Panc1 (cell line): ENCODE measurements at regions not wholly inside any gene's neighbourhood (a gene's known extent, or its start where the extent isn't known, plus 50 kb on each side); places are given as distances from the start of the nearest gene placed in this dataset.

Experiments used
- ATAC-seq: fragments of 200-7000 bp; cut with Tn5 transposase; 2 replicates; pipeline ENCODE4 v1.9.1; 2020; ENCODE audit warnings: mild to moderate bottlenecking, moderate library complexity
- BruUV-seq: library from RNA; stranded (reverse); fragments of 400-500 nt; replicated peaks from 2 replicates; lab custom pipeline; 2021; lab: Mats Ljungman, UMichigan
- CTCF ChIA-PET: fragments of 300-600 bp; sonication (Branson Sonifier 250); formaldehyde crosslinking; loops from one replicate; lab custom pipeline; 2022; ENCODE audit warnings: antibody characterized with exemption; lab: Charles Lee
- POLR2A ChIA-PET: fragments of 300-600 bp; sonication (Branson Sonifier 250); formaldehyde crosslinking; loops from one replicate; lab custom pipeline; 2022; ENCODE audit warnings: antibody characterized with exemption; lab: Charles Lee
- DNase-seq: peaks from one replicate; pipeline ENCODE4 v3.0.0-alpha.2; 2010; ENCODE audit warnings: low read depth, low spot score
- H3K27ac ChIP-seq: 2 replicates; pipeline ENCODE4 v1.5.1; 2011; ENCODE audit warnings: mild to moderate bottlenecking, low read length, inconsistent platforms
- H3K27me3 ChIP-seq: fragments of 200-500 bp; sonication (Bioruptor generic); 2 replicates; pipeline ENCODE4 v1.6.0; 2014; ENCODE audit warnings: low read length, inconsistent platforms; ENCODE audit not compliant: control insufficient read depth, insufficient read depth
- H3K36me3 ChIP-seq: fragments of 200-500 bp; sonication (Bioruptor generic); 2 replicates; pipeline ENCODE4 v1.5.1; 2014; ENCODE audit warnings: inconsistent platforms, mild to moderate bottlenecking, low read length, moderate library complexity; ENCODE audit not compliant: control insufficient read depth, insufficient read depth
- H3K4me1 ChIP-seq: 2 replicates; pipeline ENCODE4 v1.5.1; 2011; ENCODE audit warnings: inconsistent platforms, mild to moderate bottlenecking, low read length, moderate library complexity; ENCODE audit not compliant: control insufficient read depth, insufficient read depth
- H3K4me3 ChIP-seq, 2 experiments: 2 replicates each; pipeline ENCODE4 v1.5.1; 2011 to 2012; ENCODE audit warnings: low read depth in 2 of 2, low read length in 2 of 2, mild to moderate bottlenecking in 2 of 2, inconsistent platforms in 1 of 2, moderate library complexity in 1 of 2
- H3K9me3 ChIP-seq: fragments of 200-500 bp; sonication (Bioruptor generic); 2 replicates; pipeline ENCODE4 v1.5.1; 2014; ENCODE audit warnings: low read depth, mild to moderate bottlenecking, inconsistent platforms, low read length, moderate library complexity; ENCODE audit not compliant: control insufficient read depth, insufficient read depth
- CTCF ChIP-seq: fragments of 450-650 bp; IDR thresholded peaks from 2 replicates; pipeline ENCODE4 v1.5.1; 2017; ENCODE audit warnings: mild to moderate bottlenecking
- POLR2AphosphoS5 ChIP-seq: IDR thresholded peaks from 2 replicates; pipeline ENCODE4 v1.6.1; 2012; ENCODE audit warnings: mild to moderate bottlenecking, low read depth, low read length, moderate library complexity
- REST ChIP-seq, 2 experiments: IDR thresholded peaks; 2 replicates each; pipeline ENCODE4 v1.6.1; 2011 to 2012; ENCODE audit warnings: low read depth in 2 of 2, control low read depth in 1 of 2, low read length in 1 of 2, mild to moderate bottlenecking in 1 of 2, moderate library complexity in 1 of 2; ENCODE audit not compliant: insufficient read depth in 1 of 2
- SIN3A ChIP-seq: IDR thresholded peaks from 2 replicates; pipeline ENCODE4 v1.6.1; 2012; ENCODE audit warnings: low read depth, mild to moderate bottlenecking, low read length, moderate library complexity, borderline replicate concordance; ENCODE audit not compliant: insufficient read depth
- TCF7L2 ChIP-seq: IDR thresholded peaks from 2 replicates; pipeline ENCODE4 v1.6.1; 2011; ENCODE audit warnings: mild to moderate bottlenecking, low read depth, low read length, inconsistent platforms
- in situ Hi-C: cut with HindIII; loops from 2 replicates; pipeline ENCODE4 v1.10.0; 2016; ENCODE audit warnings: low sequenced_read_pairs, low pct_unique_long_range_greater_than_20kb
- intact Hi-C: fragments of 100-400 bp; cut with micrococcal nuclease; formaldehyde crosslinking; loops from one replicate; pipeline ENCODE4 v1.10.0; 2022; ENCODE audit not compliant: unreplicated experiment

- TF ChIP-seq TCF7L2 = no peak
- TF ChIP-seq SIN3A = no peak
- no peak for TF ChIP-seq POLR2AphosphoS5
- TF ChIP-seq CTCF = no peak
- no peak for TF ChIP-seq REST (IDR thresholded peaks at IDR 0.05; ENCODE audit: insufficient read depth in 1 of 2, low read depth in 2 of 2, low read length in 1 of 2)
- intact Hi-C loops (no loop called here), in situ Hi-C loops (no loop called here)
- no peaks in the 10 kb centered on the region for H3K36me3 ChIP-seq
- BruUV-seq = no TSS peak
- H3K4me1 ChIP-seq = no peaks in the 10 kb centered on the region
- DNase-seq (no peak), ATAC-seq (no peak)
- H3K9me3 ChIP-seq = no peaks in the 10 kb centered on the region
- H3K4me3 ChIP-seq = no peak overlapping the region
- POLR2A ChIA-PET = no interaction called here
- H3K27me3 ChIP-seq = no peaks in the 10 kb centered on the region
- CTCF ChIA-PET = no interaction called here
- no peak overlapping the region for H3K27ac ChIP-seq
Observed at GRCh38 chr7:46855851-46856250, 726.1 kb downstream of the TNS3 start.

GRCh38 chr7:46854958-46855473 lies 726.9 kb downstream of the TNS3 start:
- in situ Hi-C loops (no loop called here), intact Hi-C loops (no loop called here)
- no peaks in the 10 kb centered on the region for H3K27me3 ChIP-seq
- no peaks in the 10 kb centered on the region for H3K4me1 ChIP-seq
- ATAC-seq (no peak), DNase-seq (no peak)
- no peak for TF ChIP-seq TCF7L2
- TF ChIP-seq REST (IDR thresholded peaks at IDR 0.05; ENCODE audit: insufficient read depth in 1 of 2, low read depth in 2 of 2, low read length in 1 of 2) = no peak
- TF ChIP-seq POLR2AphosphoS5 = no peak
- TF ChIP-seq CTCF = peak; percentile 15; the same call in 1 of the 2 replicates
- ChIA-PET POLR2A (no interaction called here), CTCF (no interaction called here)
- no peaks in the 10 kb centered on the region for H3K9me3 ChIP-seq
- H3K4me3 ChIP-seq = no peak overlapping the region
- H3K36me3 ChIP-seq = no peaks in the 10 kb centered on the region
- no peak overlapping the region for H3K27ac ChIP-seq
- BruUV-seq = no TSS peak
